SK-N-SH (cell line): ENCODE measurements at regions not wholly inside any gene's neighbourhood (a gene's known extent, or its start where the extent isn't known, plus 50 kb on each side); places are given as distances from the start of the nearest gene placed in this dataset.

Experiments
- CTCF ChIA-PET: fragments of 300-600, 350-600 bp; formaldehyde crosslinking; extraction: SDS; loops from one replicate; lab custom pipeline; 2021; lab: Yijun Ruan, JAX
- POLR2A ChIA-PET: fragments of 350-600 bp; sonication (Branson Sonifier 250); formaldehyde crosslinking; extraction: SDS; loops from one replicate; lab custom pipeline; 2020; ENCODE audit warnings: antibody characterized with exemption, inconsistent platforms; lab: Yijun Ruan, JAX
- DNase-seq: peaks from one replicate; pipeline ENCODE4 v3.0.0; 2012
- H2AFZ ChIP-seq: fragments of 200-600 bp; sonication (generic); 2 replicates; pipeline ENCODE4 v1.8.1; 2016; ENCODE audit warnings: antibody characterized with exemption, mild to moderate bottlenecking, low read depth
- H3F3A ChIP-seq: fragments of 200-600 bp; sonication (generic); replicated peaks from 2 replicates; pipeline ENCODE3; 2016; ENCODE audit warnings: antibody characterized with exemption, mild to moderate bottlenecking; ENCODE audit not compliant: insufficient read depth
- H3K27ac ChIP-seq, 2 experiments: fragments of 200-500 bp in 1 of 2; fragments of 200-600 bp in 1 of 2; sonication (Bioruptor generic) in 1 of 2; sonication (generic), shearing (Covaris generic) in 1 of 2; 2 replicates each; pipeline versions ENCODE4 v1.5.1 to v1.6.1; 2014 to 2016; ENCODE audit warnings: low read depth in 2 of 2, inconsistent platforms in 1 of 2, low read length in 1 of 2, mild to moderate bottlenecking in 1 of 2, mixed read lengths in 1 of 2
- H3K27me3 ChIP-seq: fragments of 200-600 bp; sonication (generic), shearing (Covaris generic); 2 replicates; pipeline ENCODE4 v1.6.1; 2016; ENCODE audit warnings: mixed run types; ENCODE audit not compliant: insufficient read depth
- H3K36me3 ChIP-seq, 2 experiments: fragments of 200-500 bp in 1 of 2; fragments of 200-600 bp in 1 of 2; sonication (Bioruptor generic) in 1 of 2; sonication (generic) in 1 of 2; replicated peaks in 1 of 2; 2 replicates each; pipeline versions ENCODE3 to v1.5.1; 2014 to 2016; ENCODE audit warnings: low read length in 1 of 2, mild to moderate bottlenecking in 1 of 2; ENCODE audit not compliant: insufficient read depth in 2 of 2, control insufficient read depth in 1 of 2
- H3K4me1 ChIP-seq, 2 experiments: fragments of 200-500 bp in 1 of 2; fragments of 200-600 bp in 1 of 2; sonication (Bioruptor generic) in 1 of 2; sonication (generic), shearing (Covaris generic) in 1 of 2; 2 replicates each; pipeline versions ENCODE4 v1.5.1 to v1.6.1; 2014 to 2016; ENCODE audit warnings: low read depth in 1 of 2, low read length in 1 of 2, mixed run types in 1 of 2; ENCODE audit not compliant: insufficient read depth in 2 of 2, control insufficient read depth in 1 of 2
- H3K4me2 ChIP-seq: fragments of 200-600 bp; sonication (generic), shearing (Covaris generic); 2 replicates; pipeline ENCODE4 v1.6.1; 2017; ENCODE audit warnings: mixed run types
- H3K4me3 ChIP-seq, 2 experiments: fragments of 200-500 bp in 1 of 2; fragments of 200-600 bp in 1 of 2; sonication (Bioruptor generic) in 1 of 2; sonication (generic), shearing (Covaris generic) in 1 of 2; 2 replicates each; pipeline versions ENCODE4 v1.5.1 to v1.8.1; 2014 to 2016; ENCODE audit warnings: low read depth in 2 of 2, inconsistent platforms in 1 of 2, low read length in 1 of 2, mild to moderate bottlenecking in 1 of 2, mixed read lengths in 1 of 2, moderate library complexity in 1 of 2
- H3K79me2 ChIP-seq: fragments of 200-600 bp; sonication (generic); 2 replicates; pipeline ENCODE4 v1.8.1; 2017; ENCODE audit warnings: mild to moderate bottlenecking; ENCODE audit not compliant: insufficient read depth
- H3K9ac ChIP-seq: fragments of 200-600 bp; sonication (generic); 2 replicates; pipeline ENCODE4 v1.6.1; 2017; ENCODE audit warnings: mixed run types
- H3K9me2 ChIP-seq: fragments of 200-600 bp; sonication (generic); 2 replicates; pipeline ENCODE4 v1.6.1; 2017; ENCODE audit warnings: mixed run types
- H3K9me3 ChIP-seq: fragments of 200-600 bp; sonication (generic); 2 replicates; pipeline ENCODE4 v1.6.1; 2017; ENCODE audit warnings: mixed run types, mild to moderate bottlenecking, moderate library complexity
- H4K20me1 ChIP-seq: fragments of 200-600 bp; sonication (generic); 2 replicates; pipeline ENCODE4 v1.6.1; 2017; ENCODE audit warnings: mild to moderate bottlenecking, mixed run types; ENCODE audit not compliant: insufficient read depth
- CHD2 ChIP-seq: fragments of 150-350 bp; IDR thresholded peaks from 2 replicates; pipeline ENCODE4 v1.6.1; 2018; ENCODE audit warnings: low read length; ENCODE audit not compliant: partially characterized antibody
- ELF1 ChIP-seq: IDR thresholded peaks from 2 replicates; pipeline ENCODE4 v1.4.0; 2012
- JUND ChIP-seq: IDR thresholded peaks from 2 replicates; pipeline ENCODE4 v1.4.0; 2012
- NFIC ChIP-seq: IDR thresholded peaks from 2 replicates; pipeline ENCODE4 v1.4.0; 2012; ENCODE audit warnings: borderline replicate concordance
- NRF1 ChIP-seq: IDR thresholded peaks from 2 replicates; pipeline ENCODE4 v1.6.1; 2012; ENCODE audit warnings: low read depth, mild to moderate bottlenecking, low read length
- RCOR1 ChIP-seq: fragments of 150-350 bp; IDR thresholded peaks from 2 replicates; pipeline ENCODE4 v1.6.1; 2017; ENCODE audit warnings: antibody characterized with exemption, low read length
- SIN3A ChIP-seq: IDR thresholded peaks from 2 replicates; pipeline ENCODE4 v1.6.1; 2012; ENCODE audit warnings: low read depth, mild to moderate bottlenecking, low read length, moderate library complexity, borderline replicate concordance
- TAF1 ChIP-seq: IDR thresholded peaks from 2 replicates; pipeline ENCODE4 v1.6.1; 2012; ENCODE audit warnings: low read depth, mild to moderate bottlenecking, low read length, moderate library complexity, borderline replicate concordance
- TCF12 ChIP-seq: IDR thresholded peaks from 2 replicates; pipeline ENCODE4 v1.4.0; 2012
- WGBS: methylation state at CpG from one replicate; pipeline ENCODE4 v1.1.6; 2017; ENCODE audit warnings: low lambda C conversion rate; 5-methylcytosine and 5-hydroxymethylcytosine counted together
- TF ChIP-seq, protein P1 (sequence below): fragments of 150-350 bp; IDR thresholded peaks from 2 replicates; pipeline ENCODE4 v1.6.1; 2016; ENCODE audit warnings: mild to moderate bottlenecking, low read depth, low read length

DNA sequence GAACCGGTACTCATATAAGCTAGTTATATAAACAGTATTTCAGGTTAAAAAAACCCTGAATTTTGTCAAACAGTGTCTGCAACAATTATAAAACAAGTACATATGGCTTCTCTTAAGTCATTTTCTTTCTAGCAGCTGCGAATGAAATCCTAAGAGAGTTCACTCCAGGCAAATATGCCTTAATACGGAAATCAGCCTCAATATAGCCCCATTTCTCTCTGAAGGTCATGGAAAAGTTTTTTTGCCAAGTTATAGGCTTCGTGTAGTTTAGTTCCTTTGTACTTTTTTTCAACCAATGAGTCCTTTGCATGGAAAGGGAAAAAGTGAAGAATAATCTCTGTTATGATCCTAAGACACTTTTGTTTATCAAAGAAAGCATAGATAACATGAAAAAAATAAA is 848.0 kb upstream of the ACO1 start:
- Histone ChIP-seq H3K79me2 (no peaks in the 10 kb centered on the region), H3K4me2 (no peak overlapping the region), H3K27me3 (no peaks in the 10 kb centered on the region), H3K36me3 (no peaks in the 10 kb centered on the region), H3K4me1 (peaks cover 0 to 2% of the 10 kb centered on the region in 2 experiments; a peak in 2 of 4 replicates)
- WGBS, result 27% methylated on average over 4 of the region's 4 CpGs
- no peak for DNase-seq
- POLR2A ChIA-PET, result no interaction called here
- no peak for TF ChIP-seq TAF1
- no peak for TF ChIP-seq SIN3A
- no peak for TF ChIP-seq TCF12
- no peak for TF ChIP-seq NFIC
- no peak for TF ChIP-seq JUND
- TF ChIP-seq RCOR1, result no peak
- TF ChIP-seq NRF1, result no peak
- TF ChIP-seq CHD2, result no peak
- no peak for TF ChIP-seq ELF1
- TF ChIP-seq, all 33 proteins: peak for 0
- no peaks in the 10 kb centered on the region for H4K20me1 ChIP-seq
- no peak overlapping the region for H3K9ac ChIP-seq
- no peak overlapping the region for H2AFZ ChIP-seq
- CTCF ChIA-PET, result interaction anchor here (1.0 kb wide), 1 partner anchor 10 kb away, joined by 3 read pairs; no protein-coding TSS in a partner anchor
- H3K9me3 ChIP-seq, result no peaks in the 10 kb centered on the region
- no peaks in the 10 kb centered on the region for H3K9me2 ChIP-seq
- no peak overlapping the region for H3K27ac ChIP-seq
- no peaks in the 10 kb centered on the region for H3F3A ChIP-seq
- no peak overlapping the region for H3K4me3 ChIP-seq

DNA sequence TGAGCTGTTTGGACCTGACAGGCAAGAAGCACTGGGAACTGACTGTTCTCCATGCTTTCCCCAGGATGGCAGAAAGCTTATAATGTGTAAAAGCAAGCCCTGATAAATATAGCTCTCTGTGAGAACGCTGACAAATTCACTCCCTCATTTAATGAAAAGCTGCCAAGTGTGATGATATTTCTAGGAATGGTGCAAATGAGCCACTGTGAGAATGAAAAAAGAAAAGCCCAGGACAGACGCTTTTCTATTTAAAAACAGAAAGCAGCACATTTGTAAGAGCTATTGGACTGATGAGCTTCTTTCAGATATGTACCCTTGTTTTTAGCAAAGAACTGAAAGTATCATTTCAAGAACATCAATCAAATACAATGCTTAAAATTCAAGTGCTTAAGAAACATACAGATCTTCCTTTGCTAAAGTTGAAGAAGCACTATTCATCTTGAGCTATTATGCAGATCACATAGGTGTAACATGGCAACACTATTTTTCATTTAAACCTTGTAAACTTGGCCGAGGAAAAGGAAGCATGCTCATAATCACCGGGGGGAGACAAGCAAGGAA is 842.6 kb upstream of the ACO1 start:
- H4K20me1 ChIP-seq, result no peaks in the 10 kb centered on the region
- H3K9me2 ChIP-seq, result no peaks in the 10 kb centered on the region
- no peak for DNase-seq
- no peak overlapping the region for H3K4me2 ChIP-seq
- H3K27me3 ChIP-seq, result no peaks in the 10 kb centered on the region
- no peak overlapping the region for H3K27ac ChIP-seq
- H3K9me3 ChIP-seq, result no peaks in the 10 kb centered on the region; the same call in 1 of the 2 replicates
- no peak overlapping the region for H2AFZ ChIP-seq
- CTCF ChIA-PET, result interaction anchor here (0.8 to 1.8 kb wide), 8 partner anchors 9 to 493 kb away, joined by 3 to 6 read pairs (median 4); no protein-coding TSS in a partner anchor
- no peak for TF ChIP-seq JUND
- TF ChIP-seq, protein P1, sequence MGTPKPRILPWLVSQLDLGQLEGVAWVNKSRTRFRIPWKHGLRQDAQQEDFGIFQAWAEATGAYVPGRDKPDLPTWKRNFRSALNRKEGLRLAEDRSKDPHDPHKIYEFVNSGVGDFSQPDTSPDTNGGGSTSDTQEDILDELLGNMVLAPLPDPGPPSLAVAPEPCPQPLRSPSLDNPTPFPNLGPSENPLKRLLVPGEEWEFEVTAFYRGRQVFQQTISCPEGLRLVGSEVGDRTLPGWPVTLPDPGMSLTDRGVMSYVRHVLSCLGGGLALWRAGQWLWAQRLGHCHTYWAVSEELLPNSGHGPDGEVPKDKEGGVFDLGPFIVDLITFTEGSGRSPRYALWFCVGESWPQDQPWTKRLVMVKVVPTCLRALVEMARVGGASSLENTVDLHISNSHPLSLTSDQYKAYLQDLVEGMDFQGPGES, result no peak
- POLR2A ChIA-PET, result no interaction called here
- no peak overlapping the region for H3K4me3 ChIP-seq
- no peaks in the 10 kb centered on the region for H3K79me2 ChIP-seq
- peaks cover 0 to 2% of the 10 kb centered on the region in 2 experiments; a peak in 2 of 4 replicates for H3K4me1 ChIP-seq
- no peaks in the 10 kb centered on the region for H3K36me3 ChIP-seq
- H3F3A ChIP-seq, result no peaks in the 10 kb centered on the region
- WGBS, result 52% methylated on average over 4 of the region's 4 CpGs
- no peak overlapping the region for H3K9ac ChIP-seq
